DOHH2 (cell line): ENCODE measurements at regions not wholly inside any gene's neighbourhood (a gene's known extent, or its start where the extent isn't known, plus 50 kb on each side); places are given as distances from the start of the nearest gene placed in this dataset.

ENCODE experiments used
- H3F3A ChIP-seq: fragments of 200-600 bp; sonication (generic), shearing (Covaris generic); 2 replicates; pipeline ENCODE4 v1.6.0; 2016; ENCODE audit warnings: antibody characterized with exemption, mild to moderate bottlenecking; ENCODE audit not compliant: control insufficient read depth, insufficient read depth
- H3K27ac ChIP-seq: fragments of 200-600 bp; sonication (generic); 2 replicates; pipeline ENCODE4 v1.5.1; 2014; ENCODE audit warnings: low read depth, mild to moderate bottlenecking, low read length, moderate library complexity
- H3K27me3 ChIP-seq: fragments of 200-600 bp; sonication (generic); 2 replicates; pipeline ENCODE4 v1.6.1; 2014; ENCODE audit warnings: mild to moderate bottlenecking, low read length, mixed read lengths; ENCODE audit not compliant: control insufficient read depth
- H3K36me3 ChIP-seq: fragments of 200-600 bp; sonication (generic); 2 replicates; pipeline ENCODE4 v1.6.1; 2014; ENCODE audit warnings: mild to moderate bottlenecking, low read length, moderate library complexity, mixed read lengths; ENCODE audit not compliant: control insufficient read depth
- H3K4me1 ChIP-seq: fragments of 200-600 bp; sonication (generic); 2 replicates; pipeline ENCODE4 v1.6.1; 2014; ENCODE audit warnings: mild to moderate bottlenecking, low read length, mixed read lengths; ENCODE audit not compliant: control insufficient read depth
- H3K4me2 ChIP-seq: fragments of 200-600 bp; sonication (generic); 2 replicates; pipeline ENCODE4 v1.6.0; 2014; ENCODE audit warnings: mild to moderate bottlenecking, low read length, moderate library complexity
- H3K4me3 ChIP-seq: fragments of 200-600 bp; sonication (generic); 2 replicates; pipeline ENCODE4 v1.5.1; 2014; ENCODE audit warnings: mild to moderate bottlenecking, low read length, mixed read lengths
- H3K79me2 ChIP-seq: fragments of 200-600 bp; sonication (generic); 2 replicates; pipeline ENCODE4 v1.6.1; 2014; ENCODE audit warnings: mild to moderate bottlenecking, low read length, mixed read lengths; ENCODE audit not compliant: control insufficient read depth
- H3K9me2 ChIP-seq: fragments of 200-600 bp; sonication (generic); replicated peaks from 2 replicates; pipeline ENCODE4 v1.6.1; 2014; ENCODE audit warnings: mild to moderate bottlenecking, low read length, mixed read lengths; ENCODE audit not compliant: control insufficient read depth
- H3K9me3 ChIP-seq: fragments of 200-600 bp; sonication (generic); 2 replicates; pipeline ENCODE4 v1.6.1; 2014; ENCODE audit warnings: antibody characterized with exemption, low read length, mixed read lengths; ENCODE audit not compliant: control insufficient read depth, insufficient read depth
- H4K20me1 ChIP-seq: fragments of 200-600 bp; sonication (generic); 2 replicates; pipeline ENCODE4 v1.6.0; 2014; ENCODE audit warnings: low read depth, mild to moderate bottlenecking, antibody characterized with exemption, low read length, moderate library complexity; ENCODE audit not compliant: control insufficient read depth, insufficient read depth
- EZH2phosphoT487 ChIP-seq: fragments of 200-600 bp; sonication (generic); IDR thresholded peaks from 2 replicates; pipeline ENCODE4 v1.6.1; 2017; ENCODE audit warnings: borderline replicate concordance, mild to moderate bottlenecking, antibody characterized with exemption, low read length, moderate library complexity, mixed read lengths
- TF ChIP-seq, protein P1 (sequence below): fragments of 200-600 bp; sonication (generic); IDR thresholded peaks from one replicate; pipeline ENCODE4 v1.5.1; 2014; ENCODE audit warnings: antibody characterized with exemption, mild to moderate bottlenecking, low read depth, low read length; ENCODE audit not compliant: poor library complexity, severe bottlenecking

DNA sequence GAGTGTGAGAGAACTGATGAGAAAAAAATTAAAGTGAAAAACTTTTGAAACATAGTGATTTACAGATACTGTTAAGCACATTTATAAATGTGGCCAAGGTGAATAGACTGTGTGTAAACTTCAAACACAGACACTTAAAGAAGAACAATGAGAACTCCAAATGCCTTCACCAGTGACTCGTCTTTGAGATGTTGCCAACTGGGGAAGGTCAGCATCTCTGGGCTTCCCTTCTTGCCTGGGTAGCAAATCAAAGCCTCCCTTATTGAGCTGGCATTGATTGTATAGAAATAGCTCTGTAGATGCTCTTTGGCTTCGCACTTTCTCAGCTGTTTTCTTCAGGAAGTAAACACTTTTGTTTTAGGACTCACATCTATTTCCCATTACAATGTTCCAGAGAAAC lies 177.3 kb upstream of the SGCG start:
- Histone ChIP-seq H3K4me2 (no peak overlapping the region), H3F3A (no peaks in the 10 kb centered on the region), H3K79me2 (no peaks in the 10 kb centered on the region), H3K36me3 (no peaks in the 10 kb centered on the region), H3K4me3 (no peak overlapping the region), H3K4me1 (no peaks in the 10 kb centered on the region), H3K9me3 (peaks cover 3% of the 10 kb centered on the region; the same call in 1 of the 2 replicates), H3K27ac (no peak overlapping the region), H3K9me2 (no peaks in the 10 kb centered on the region), H3K27me3 (no peaks in the 10 kb centered on the region), H4K20me1 (no peaks in the 10 kb centered on the region)
- TF ChIP-seq, protein P1, sequence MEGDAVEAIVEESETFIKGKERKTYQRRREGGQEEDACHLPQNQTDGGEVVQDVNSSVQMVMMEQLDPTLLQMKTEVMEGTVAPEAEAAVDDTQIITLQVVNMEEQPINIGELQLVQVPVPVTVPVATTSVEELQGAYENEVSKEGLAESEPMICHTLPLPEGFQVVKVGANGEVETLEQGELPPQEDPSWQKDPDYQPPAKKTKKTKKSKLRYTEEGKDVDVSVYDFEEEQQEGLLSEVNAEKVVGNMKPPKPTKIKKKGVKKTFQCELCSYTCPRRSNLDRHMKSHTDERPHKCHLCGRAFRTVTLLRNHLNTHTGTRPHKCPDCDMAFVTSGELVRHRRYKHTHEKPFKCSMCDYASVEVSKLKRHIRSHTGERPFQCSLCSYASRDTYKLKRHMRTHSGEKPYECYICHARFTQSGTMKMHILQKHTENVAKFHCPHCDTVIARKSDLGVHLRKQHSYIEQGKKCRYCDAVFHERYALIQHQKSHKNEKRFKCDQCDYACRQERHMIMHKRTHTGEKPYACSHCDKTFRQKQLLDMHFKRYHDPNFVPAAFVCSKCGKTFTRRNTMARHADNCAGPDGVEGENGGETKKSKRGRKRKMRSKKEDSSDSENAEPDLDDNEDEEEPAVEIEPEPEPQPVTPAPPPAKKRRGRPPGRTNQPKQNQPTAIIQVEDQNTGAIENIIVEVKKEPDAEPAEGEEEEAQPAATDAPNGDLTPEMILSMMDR = no peak
- no peak for TF ChIP-seq EZH2phosphoT487

DNA sequence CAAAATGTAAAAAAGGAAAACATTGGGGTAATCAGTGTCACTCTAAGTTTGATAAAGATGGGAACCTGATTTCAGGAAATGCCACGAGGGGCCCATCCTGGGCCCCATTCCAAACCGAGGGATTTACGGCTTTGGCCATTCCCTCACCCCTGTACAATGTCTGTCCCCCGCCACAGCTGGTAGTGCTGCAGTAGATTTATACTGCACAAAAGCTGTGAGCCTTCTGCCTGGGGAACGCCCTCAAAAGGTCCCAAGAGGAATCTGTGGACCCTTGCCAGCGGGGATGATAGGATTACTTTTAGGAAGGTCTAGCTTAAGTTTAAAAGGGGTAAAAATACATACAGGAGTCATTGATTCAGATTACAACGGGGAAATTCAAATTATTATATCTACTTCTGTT lies 173.4 kb upstream of the SGCG start:
- H3K36me3 ChIP-seq = no peaks in the 10 kb centered on the region
- TF ChIP-seq, protein P1 = no peak
- TF ChIP-seq EZH2phosphoT487 = no peak
- no peaks in the 10 kb centered on the region for H4K20me1 ChIP-seq
- H3K9me3 ChIP-seq = no peaks in the 10 kb centered on the region
- no peaks in the 10 kb centered on the region for H3F3A ChIP-seq
- H3K4me3 ChIP-seq = no peak overlapping the region
- no peaks in the 10 kb centered on the region for H3K4me1 ChIP-seq
- H3K27me3 ChIP-seq = no peaks in the 10 kb centered on the region
- no peaks in the 10 kb centered on the region for H3K79me2 ChIP-seq
- no peak overlapping the region for H3K27ac ChIP-seq
- no peaks in the 10 kb centered on the region for H3K9me2 ChIP-seq
- H3K4me2 ChIP-seq = no peak overlapping the region

DNA sequence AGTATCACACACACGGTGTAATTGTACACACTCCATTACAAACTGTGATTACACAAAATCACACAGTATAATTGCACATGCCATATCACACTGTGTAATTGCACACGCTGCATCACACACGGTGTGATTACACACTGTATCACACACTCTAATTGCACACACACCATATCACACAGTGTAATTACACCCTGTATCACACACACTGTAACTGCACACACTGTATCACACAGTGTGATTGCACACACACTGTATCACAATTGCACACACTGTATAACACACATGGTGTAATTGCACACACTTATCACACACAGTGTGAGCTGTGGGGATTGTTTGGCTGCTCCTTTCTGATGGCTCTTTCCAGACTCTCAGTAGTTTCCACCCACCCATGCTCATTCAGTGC lies 162.6 kb upstream of the SGCG start:
- no peak overlapping the region for H3K27ac ChIP-seq
- no peaks in the 10 kb centered on the region for H3K4me1 ChIP-seq
- H3K27me3 ChIP-seq = no peaks in the 10 kb centered on the region
- H3K4me3 ChIP-seq = no peak overlapping the region
- no peak for TF ChIP-seq EZH2phosphoT487
- TF ChIP-seq, protein P1 = no peak
- no peaks in the 10 kb centered on the region for H3K9me2 ChIP-seq
- H3K79me2 ChIP-seq = no peaks in the 10 kb centered on the region
- no peaks in the 10 kb centered on the region for H3K36me3 ChIP-seq
- H3K4me2 ChIP-seq = no peak overlapping the region
- H3K9me3 ChIP-seq = no peaks in the 10 kb centered on the region
- H3F3A ChIP-seq = no peaks in the 10 kb centered on the region
- H4K20me1 ChIP-seq = no peaks in the 10 kb centered on the region
